Spinal cord (tissue), 9 donors: ENCODE measurements at regions not wholly inside any gene's neighbourhood (a gene's known extent, or its start where the extent isn't known, plus 50 kb on each side); places are given as distances from the start of the nearest gene placed in this dataset.
"Not testable (repeated sequence)": the region's sequence is repeated elsewhere in the genome, so short reads cannot be mapped to it uniquely, and the experiment has no call there.

ENCODE experiments used
- DNase-seq, 6 donors: peaks; one replicate each; pipeline versions ENCODE4 v3.0.0 to v3.0.0-alpha.2; 2013 to 2015; ENCODE audit warnings: low spot score in 6 of 6, low read depth in 4 of 6
- H3K27ac ChIP-seq: one replicate; pipeline ENCODE4 v1.5.1; 2013; ENCODE audit warnings: low read depth, low read length, control low read depth
- H3K27me3 ChIP-seq: one replicate; pipeline ENCODE4 v1.6.1; 2013; ENCODE audit warnings: low read length; ENCODE audit not compliant: control insufficient read depth, insufficient read depth
- H3K36me3 ChIP-seq: one replicate; pipeline ENCODE4 v1.6.1; 2013; ENCODE audit warnings: low read length; ENCODE audit not compliant: control insufficient read depth, insufficient read depth
- H3K4me1 ChIP-seq: one replicate; pipeline ENCODE4 v1.6.1; 2013; ENCODE audit warnings: low read length; ENCODE audit not compliant: control insufficient read depth, insufficient read depth
- H3K4me3 ChIP-seq: one replicate; pipeline ENCODE4 v1.5.1; 2013; ENCODE audit warnings: low read depth, low read length, control low read depth
- H3K9me3 ChIP-seq: one replicate; pipeline ENCODE4 v1.6.1; 2013; ENCODE audit warnings: low read length; ENCODE audit not compliant: control insufficient read depth, insufficient read depth
- WGBS: methylation state at CpG from one replicate; pipeline ENCODE4 v1.1.5; 2013; ENCODE audit warnings: missing lambda C conversion rate; ENCODE audit not compliant: insufficient coverage; 5-methylcytosine and 5-hydroxymethylcytosine counted together
- donor health status: healthy.

DNA sequence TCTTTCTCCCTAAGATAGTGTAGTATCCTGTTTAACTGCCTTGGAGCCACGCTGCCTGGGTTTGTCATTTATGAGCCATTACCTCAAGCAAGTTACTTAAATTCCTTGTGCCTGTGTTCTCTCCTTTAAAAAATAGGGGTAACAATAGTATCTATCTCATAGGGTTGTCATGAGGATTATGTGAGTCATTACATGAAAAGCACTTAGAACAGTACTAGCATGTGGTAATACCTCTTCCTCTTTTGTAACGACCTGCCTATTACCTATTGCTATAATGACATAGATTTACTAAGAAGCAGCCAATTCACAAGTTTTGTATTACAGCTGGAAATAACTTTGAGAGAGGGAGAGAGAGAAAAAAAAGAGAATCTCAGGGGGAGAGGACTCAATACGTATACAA lies 834.7 kb downstream of the RAPGEF2 start:
- Histone ChIP-seq H3K27me3 (no peaks in the 10 kb centered on the region), H3K27ac (no peak overlapping the region), H3K9me3 (no peaks in the 10 kb centered on the region), H3K36me3 (no peaks in the 10 kb centered on the region), H3K4me1 (no peaks in the 10 kb centered on the region), H3K4me3 (no peak overlapping the region)
- no peak for DNase-seq
- no CpG with 5 or more reads among the region's 3 CpGs for WGBS

DNA sequence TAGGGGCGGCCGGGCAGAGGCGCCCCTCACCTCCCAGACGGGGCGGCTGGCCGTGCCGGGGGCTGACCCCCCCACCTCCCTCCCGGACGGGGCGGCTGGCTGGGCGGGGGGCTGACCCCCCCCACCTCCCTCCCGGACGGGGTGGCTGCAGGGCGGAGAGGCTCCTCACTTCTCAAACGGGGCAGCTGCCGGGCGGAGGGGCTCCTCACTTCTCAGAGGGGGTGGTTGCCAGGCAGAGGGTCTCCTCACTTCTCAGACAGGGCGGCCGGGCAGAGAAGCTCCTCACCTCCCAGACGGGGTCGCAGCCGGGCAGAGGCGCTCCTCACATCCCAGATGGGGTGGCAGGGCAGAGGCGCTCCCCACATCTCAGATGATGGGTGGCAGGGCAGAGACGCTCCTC lies 836.8 kb downstream of the RAPGEF2 start:
- not testable (repeated sequence) for H3K27ac ChIP-seq, DNase-seq, H3K4me3 ChIP-seq, H3K9me3 ChIP-seq, H3K4me1 ChIP-seq, H3K27me3 ChIP-seq, H3K36me3 ChIP-seq
- WGBS = 98% methylated on average over 14 of the region's 25 CpGs

DNA sequence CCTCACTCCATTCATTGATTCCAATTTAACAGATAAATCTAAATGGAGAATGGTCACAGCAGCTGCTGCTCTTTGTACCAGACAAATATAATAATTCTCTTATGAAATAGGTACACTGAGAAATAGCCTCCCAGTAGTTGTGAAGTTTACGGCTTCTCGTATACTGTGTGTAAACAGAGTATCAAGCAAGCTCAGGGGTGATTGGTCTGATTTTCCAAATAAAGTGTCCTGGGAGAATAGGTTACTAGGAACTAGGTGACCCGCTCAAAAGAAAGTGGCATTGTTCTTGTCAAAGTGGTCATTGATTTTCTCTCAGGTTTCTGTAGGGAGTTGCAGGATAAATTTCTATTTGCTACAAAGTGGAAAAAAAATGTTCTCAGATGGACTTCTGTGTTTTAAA lies 838.2 kb downstream of the RAPGEF2 start:
- WGBS = 93% methylated on average over 3 of the region's 3 CpGs
- no peaks in the 10 kb centered on the region for H3K27me3 ChIP-seq
- H3K4me1 ChIP-seq = no peaks in the 10 kb centered on the region
- H3K27ac ChIP-seq = no peak overlapping the region
- no peak for DNase-seq
- H3K36me3 ChIP-seq = no peaks in the 10 kb centered on the region
- H3K4me3 ChIP-seq = no peak overlapping the region
- no peaks in the 10 kb centered on the region for H3K9me3 ChIP-seq

DNA sequence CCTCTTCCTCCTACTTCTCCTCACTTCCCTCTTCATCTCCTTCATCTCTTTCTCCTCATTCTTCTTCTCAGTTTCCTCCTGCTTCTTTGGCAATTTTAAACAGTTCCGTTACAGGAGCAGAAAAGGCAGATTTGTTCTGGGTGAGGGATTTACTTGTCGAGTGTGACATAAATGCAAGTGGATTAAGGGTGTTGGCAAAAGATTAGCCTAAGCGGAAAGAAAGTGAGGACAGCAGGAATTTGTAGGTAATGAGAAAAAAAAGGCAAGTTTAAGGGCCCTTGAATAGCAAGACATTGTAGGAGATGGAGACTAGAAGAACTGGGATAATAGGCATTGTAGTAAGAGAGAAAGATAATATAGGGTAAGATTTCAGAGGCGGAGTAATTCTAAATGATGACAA lies 841.6 kb downstream of the RAPGEF2 start:
- no peaks in the 10 kb centered on the region for H3K36me3 ChIP-seq
- WGBS = 65% methylated on average over 4 of the region's 4 CpGs
- no peaks in the 10 kb centered on the region for H3K4me1 ChIP-seq
- H3K27ac ChIP-seq = no peak overlapping the region
- peak in 1 of 6 donors; percentile 10 for DNase-seq
- H3K9me3 ChIP-seq = no peaks in the 10 kb centered on the region
- no peak overlapping the region for H3K4me3 ChIP-seq
- H3K27me3 ChIP-seq = no peaks in the 10 kb centered on the region

DNA sequence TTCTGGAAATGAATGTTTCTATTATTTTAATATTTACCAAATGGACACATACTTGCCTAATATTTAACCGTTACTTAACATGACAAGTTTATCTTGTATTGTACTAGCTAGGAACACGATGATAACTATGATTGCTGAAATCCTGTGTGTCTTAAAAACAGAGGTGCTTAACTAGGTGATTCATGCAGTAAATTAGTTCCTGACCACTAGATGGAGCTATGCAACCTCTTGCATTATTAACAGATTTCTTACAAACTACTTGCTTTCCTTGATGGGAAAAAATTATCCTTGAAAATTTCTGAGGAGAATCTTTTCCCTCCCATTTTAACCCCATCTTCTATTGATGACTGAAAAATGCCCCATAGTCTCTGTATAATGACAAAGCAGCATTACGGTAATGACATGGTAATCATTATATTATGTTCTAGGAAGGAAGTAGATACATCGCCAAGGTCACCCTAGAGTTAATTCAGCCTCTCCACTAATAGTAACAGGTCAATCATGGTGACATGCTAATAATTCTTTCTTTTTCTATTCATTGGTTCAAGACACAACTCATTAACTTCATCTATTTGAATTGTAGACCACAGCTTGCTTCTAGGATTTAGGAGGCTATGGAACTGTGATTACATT lies 844.2 kb downstream of the RAPGEF2 start:
- Histone ChIP-seq H3K9me3 (no peaks in the 10 kb centered on the region), H3K4me1 (no peaks in the 10 kb centered on the region), H3K36me3 (no peaks in the 10 kb centered on the region), H3K4me3 (no peak overlapping the region), H3K27ac (no peak overlapping the region), H3K27me3 (no peaks in the 10 kb centered on the region)
- peak; percentile 43 to 94 (median 58) for DNase-seq
- WGBS = no CpG with 5 or more reads among the region's 4 CpGs

DNA sequence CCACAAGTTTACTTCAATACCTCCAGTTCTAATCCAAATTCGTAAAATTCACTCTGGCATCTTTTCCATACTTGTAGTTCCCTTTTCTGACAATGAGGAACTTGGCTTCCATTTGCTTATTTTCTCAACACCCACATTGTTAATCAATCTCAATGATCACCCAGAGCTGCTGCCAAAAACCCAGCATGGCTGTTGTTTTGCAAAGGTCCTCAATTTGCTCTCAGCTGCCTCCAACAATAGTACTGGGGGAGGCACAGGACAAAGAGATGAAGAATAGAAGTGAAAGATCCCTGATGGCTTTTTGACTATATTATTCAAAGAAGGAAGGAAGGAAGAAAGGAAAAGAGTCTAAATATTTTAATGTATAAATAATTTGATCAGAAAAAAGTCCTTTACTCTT lies 847.8 kb downstream of the RAPGEF2 start:
- H3K4me3 ChIP-seq = no peak overlapping the region
- H3K27ac ChIP-seq = no peak overlapping the region
- no peaks in the 10 kb centered on the region for H3K9me3 ChIP-seq
- WGBS = 71% methylated on average over 1 of the region's 1 CpG
- peak in 1 of 6 donors; percentile 4 for DNase-seq
- no peaks in the 10 kb centered on the region for H3K27me3 ChIP-seq
- H3K36me3 ChIP-seq = no peaks in the 10 kb centered on the region
- H3K4me1 ChIP-seq = no peaks in the 10 kb centered on the region

DNA sequence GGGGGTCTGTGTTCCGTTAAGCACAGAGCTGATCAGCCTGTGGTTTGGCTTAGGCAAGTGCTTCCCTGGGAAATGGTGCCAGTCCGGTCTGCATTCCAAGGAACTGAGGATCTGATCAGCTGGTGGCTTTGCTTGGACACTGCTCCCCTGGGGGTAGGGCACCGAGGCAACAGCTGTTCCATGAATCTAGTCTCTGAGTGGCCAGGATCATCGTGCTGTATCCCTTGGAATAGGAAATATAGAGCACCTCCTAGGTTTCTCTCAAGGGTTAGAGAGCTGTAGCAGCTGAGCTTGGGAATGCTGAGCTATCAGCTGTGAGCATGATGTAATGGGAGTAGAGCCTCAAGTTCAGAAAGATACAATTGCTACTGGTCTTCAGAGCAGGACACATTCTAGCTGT lies 863.9 kb downstream of the RAPGEF2 start:
- no peaks in the 10 kb centered on the region for H3K4me1 ChIP-seq
- no peak overlapping the region for H3K27ac ChIP-seq
- no peak overlapping the region for H3K4me3 ChIP-seq
- DNase-seq = no peak
- 88% methylated on average over 4 of the region's 4 CpGs for WGBS
- H3K27me3 ChIP-seq = no peaks in the 10 kb centered on the region
- no peaks in the 10 kb centered on the region for H3K36me3 ChIP-seq
- no peaks in the 10 kb centered on the region for H3K9me3 ChIP-seq

DNA sequence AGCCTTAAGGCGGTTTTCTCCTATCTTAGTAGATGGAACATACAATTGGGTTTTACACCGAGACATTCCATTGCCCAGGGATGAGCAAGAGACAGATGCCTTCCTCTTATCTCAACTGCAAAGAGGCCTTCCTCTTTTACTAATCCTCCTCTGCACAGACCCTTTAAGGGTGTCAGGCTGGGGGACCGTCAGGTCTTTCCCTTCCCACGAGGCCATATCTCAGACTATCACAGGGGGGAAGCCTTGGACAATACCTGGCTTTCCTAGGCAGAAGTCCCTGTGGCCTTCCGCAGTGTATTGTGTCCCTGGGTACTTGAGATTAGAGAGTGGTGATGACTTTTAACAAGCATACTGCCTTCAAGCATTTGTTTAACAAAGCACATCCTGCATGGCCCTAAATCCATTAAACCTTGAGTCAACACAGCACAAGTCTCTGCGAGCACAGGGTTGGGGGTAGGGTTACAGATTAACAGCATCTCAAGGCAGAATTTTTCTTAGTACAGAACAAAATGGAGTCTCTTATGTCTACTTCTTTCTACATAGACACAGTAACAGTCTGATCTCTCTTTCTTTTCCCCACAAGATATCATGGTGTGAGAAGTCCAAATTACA lies 874.1 kb downstream of the RAPGEF2 start:
- not testable (repeated sequence) for H3K9me3 ChIP-seq, H3K36me3 ChIP-seq
- 100% methylated on average over 1 of the region's 6 CpGs for WGBS

DNA sequence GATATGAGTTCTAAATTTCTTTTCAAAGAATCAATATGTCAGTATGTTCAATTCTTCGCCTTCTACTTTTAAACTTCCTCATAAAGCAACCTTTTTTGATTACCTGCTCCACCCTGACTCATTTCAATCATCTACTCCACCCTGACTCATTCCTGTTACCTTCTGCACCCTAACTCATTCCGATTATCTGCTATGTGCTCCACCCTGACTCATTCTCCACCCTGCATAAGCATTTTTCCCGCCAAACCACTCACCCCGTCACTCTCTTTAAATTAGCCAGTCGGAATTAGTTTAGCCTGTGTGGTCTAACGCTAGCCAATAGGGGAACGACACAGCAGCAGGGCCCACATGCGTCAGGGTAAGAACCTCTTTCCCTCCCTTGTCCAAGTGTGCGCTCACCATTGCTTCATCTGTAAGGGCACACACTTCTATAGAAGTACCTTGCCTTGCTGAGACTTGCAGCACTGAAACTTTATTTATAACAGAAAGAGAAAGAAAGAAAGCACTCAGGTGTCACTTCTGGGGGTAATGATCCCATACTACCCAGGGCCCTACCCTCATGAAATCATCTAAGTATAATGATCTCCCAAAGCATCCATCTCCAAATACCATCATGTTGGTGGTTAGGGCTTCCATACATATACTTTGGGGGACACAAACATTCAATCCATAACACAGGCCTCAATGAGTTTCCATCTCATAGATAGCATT lies 875.2 kb downstream of the RAPGEF2 start:
- H3K27ac ChIP-seq = no peak overlapping the region
- DNase-seq = no peak
- WGBS = 95% methylated on average over 5 of the region's 9 CpGs

More for the DNA sequence above, 874.1 kb downstream of the RAPGEF2 start:
- H3K27ac ChIP-seq, H3K4me1 ChIP-seq, H3K4me3 ChIP-seq, H3K27me3 ChIP-seq, DNase-seq: not testable (repeated sequence)

DNA sequence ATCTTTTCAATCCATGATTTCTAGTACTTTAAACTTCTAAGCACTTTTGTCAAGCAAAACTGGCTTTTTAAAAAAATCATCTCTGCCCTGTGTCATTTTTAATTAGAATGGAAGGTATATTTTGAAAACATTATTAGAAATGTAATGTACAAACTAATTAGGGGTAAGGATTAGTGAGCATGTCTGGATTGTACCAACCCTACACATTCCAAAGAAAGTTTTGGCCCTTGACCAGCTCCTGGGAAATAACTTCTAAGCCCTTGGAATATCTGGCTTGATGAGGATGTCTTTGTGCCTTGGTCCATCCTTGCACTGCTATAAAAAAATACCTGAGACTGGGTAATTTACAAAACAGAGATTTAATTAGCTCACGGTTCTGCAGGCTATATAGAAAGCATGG lies 876.5 kb downstream of the RAPGEF2 start:
- no peak for DNase-seq
- Histone ChIP-seq H3K36me3 (no peaks in the 10 kb centered on the region), H3K4me3 (no peak overlapping the region), H3K27ac (no peak overlapping the region), H3K4me1 (no peaks in the 10 kb centered on the region), H3K9me3 (no peaks in the 10 kb centered on the region), H3K27me3 (no peaks in the 10 kb centered on the region)
- no CpG with 5 or more reads among the region's 1 CpG for WGBS

More for the DNA sequence above, 875.2 kb downstream of the RAPGEF2 start:
- no peaks in the 10 kb centered on the region for H3K27me3 ChIP-seq
- H3K9me3 ChIP-seq = no peaks in the 10 kb centered on the region
- H3K4me3 ChIP-seq = no peak overlapping the region
- no peaks in the 10 kb centered on the region for H3K36me3 ChIP-seq
- no peaks in the 10 kb centered on the region for H3K4me1 ChIP-seq
